HepG2 (cell line): ENCODE measurements at regions not wholly inside any gene's neighbourhood (a gene's known extent, or its start where the extent isn't known, plus 50 kb on each side); places are given as distances from the start of the nearest gene placed in this dataset.

Experiments
- ATAC-seq: fragments of 200-7000 bp; cut with Tn5 transposase; 3 replicates; pipeline ENCODE4 v1.9.1; 2020; ENCODE audit warnings: mild to moderate bottlenecking, moderate library complexity
- BruUV-seq: library from RNA; stranded (reverse); fragments of 400-500 nt; replicated peaks from 2 replicates; lab custom pipeline; 2021; lab: Mats Ljungman, UMichigan
- CTCF ChIA-PET: fragments of 300-600 bp; formaldehyde crosslinking; extraction: SDS; loops from one replicate; lab custom pipeline; 2021; ENCODE audit warnings: low total read pairs, inconsistent platforms, low intra/inter-chr PET ratio; lab: Yijun Ruan, JAX
- POLR2A ChIA-PET: fragments of 350-600 bp; sonication (Branson Sonifier 250); formaldehyde crosslinking; loops from one replicate; lab custom pipeline; 2020; ENCODE audit warnings: antibody characterized with exemption, inconsistent platforms; lab: Yijun Ruan, JAX
- DNase-seq: peaks from one replicate; pipeline ENCODE4 v3.0.0-alpha.2; 2015; ENCODE audit warnings: low spot score
- FAIRE-seq: peaks from 3 replicates; lab custom pipeline; 2011; peaks lifted over from hg19 to GRCh38; lab: Jason Lieb, UNC
- H2AFZ ChIP-seq: one replicate; pipeline ENCODE4 v1.6.1; 2011; ENCODE audit warnings: low read length, inconsistent platforms
- H3K27ac ChIP-seq: fragments of 300-600 bp; 3 replicates; pipeline ENCODE4 v1.8.0; 2011; ENCODE audit warnings: mixed run types, mild to moderate bottlenecking, mixed read lengths, low read length, inconsistent platforms; ENCODE audit not compliant: insufficient read depth; ENCODE audit errors: extremely low read length
- H3K27me3 ChIP-seq, 2 experiments: fragments of 200-600 bp in 1 of 2; 2 replicates in 1 of 2; 3 replicates in 1 of 2; pipeline versions ENCODE4 v1.6.0 to v1.8.0; 2011; ENCODE audit warnings: low read length in 2 of 2, mild to moderate bottlenecking in 2 of 2, moderate library complexity in 2 of 2, inconsistent platforms in 1 of 2; ENCODE audit not compliant: insufficient read depth in 2 of 2, control insufficient read depth in 1 of 2
- H3K36me3 ChIP-seq, 2 experiments: fragments of 200-600 bp in 1 of 2; replicated peaks in 1 of 2; 2 replicates in 1 of 2; 3 replicates in 1 of 2; pipeline versions ENCODE4 v1.5.1 to v1.8.0; 2011; ENCODE audit warnings: low read length in 2 of 2, inconsistent platforms in 1 of 2; ENCODE audit not compliant: insufficient read depth in 2 of 2, control insufficient read depth in 1 of 2
- H3K4me1 ChIP-seq: 2 replicates; pipeline ENCODE4 v1.5.1; 2012; ENCODE audit warnings: low read length, inconsistent platforms; ENCODE audit not compliant: insufficient read depth
- H3K4me2 ChIP-seq: 2 replicates; pipeline ENCODE4 v1.6.0; 2011; ENCODE audit warnings: low read depth, low read length, inconsistent platforms
- H3K4me3 ChIP-seq, 3 experiments: fragments of 200-600 bp in 1 of 3; sonication (generic), shearing (Covaris generic) in 1 of 3; replicated peaks in 1 of 3; 2 replicates each; pipeline ENCODE4 v1.5.1; 2011 to 2016; ENCODE audit warnings: low read length in 3 of 3, inconsistent platforms in 2 of 3, low read depth in 2 of 3, mild to moderate bottlenecking in 2 of 3, control low read depth in 1 of 3, mixed read lengths in 1 of 3; ENCODE audit not compliant: insufficient read depth in 1 of 3
- H3K79me2 ChIP-seq: one replicate; pipeline ENCODE4 v1.6.1; 2011; ENCODE audit warnings: low read length, inconsistent platforms; ENCODE audit not compliant: insufficient read depth
- H3K9ac ChIP-seq: 2 replicates; pipeline ENCODE4 v1.6.0; 2011; ENCODE audit warnings: mild to moderate bottlenecking, low read depth, low read length, inconsistent platforms; ENCODE audit not compliant: insufficient read depth
- H3K9me3 ChIP-seq: 2 replicates; pipeline ENCODE4 v1.5.1; 2012; ENCODE audit warnings: mild to moderate bottlenecking, low read length
- H4K20me1 ChIP-seq: 2 replicates; pipeline ENCODE4 v1.6.0; 2011; ENCODE audit warnings: inconsistent platforms, mild to moderate bottlenecking, low read length, moderate library complexity; ENCODE audit not compliant: insufficient read depth
- MIER3 ChIP-seq: IDR thresholded peaks from 2 replicates; pipeline ENCODE4 v1.6.1; 2016; ENCODE audit warnings: missing compliant biosample characterization, borderline replicate concordance
- ZNF292 ChIP-seq: sonication (generic); formaldehyde crosslinking; IDR thresholded peaks from 2 replicates; pipeline ENCODE4 v1.8.1; 2022; ENCODE audit warnings: mild to moderate bottlenecking, low read depth, missing genetic modification reagents, borderline replicate concordance
- ZNF326 ChIP-seq: sonication (generic); formaldehyde crosslinking; IDR thresholded peaks from 2 replicates; pipeline ENCODE4 v1.4.0; 2020; ENCODE audit warnings: missing genetic modification reagents, borderline replicate concordance
- ZNF558 ChIP-seq: sonication (generic); formaldehyde crosslinking; IDR thresholded peaks from 2 replicates; pipeline ENCODE4 v1.9.0; 2022; ENCODE audit warnings: mild to moderate bottlenecking, missing genetic modification reagents, borderline replicate concordance
- ZNF850 ChIP-seq: sonication (generic); formaldehyde crosslinking; conservative IDR thresholded peaks from 2 replicates; pipeline ENCODE4 v1.9.0; 2021; ENCODE audit warnings: mild to moderate bottlenecking, missing genetic modification reagents
- WGBS: methylation state at CpG from one replicate; pipeline ENCODE4 v1.1.6; 2017; ENCODE audit warnings: low lambda C conversion rate; 5-methylcytosine and 5-hydroxymethylcytosine counted together
- in situ Hi-C: cut with HindIII; loops from 2 replicates; pipeline ENCODE4 v1.10.0; 2017; ENCODE audit warnings: low pct_unique_long_range_greater_than_20kb; ENCODE audit not compliant: extremely low pct_ligation_motif_present
- intact Hi-C: fragments of 100-400 bp; cut with micrococcal nuclease; formaldehyde crosslinking; loops from one replicate; pipeline ENCODE4 v1.10.0; 2022; ENCODE audit not compliant: unreplicated experiment
- TF ChIP-seq, protein P1 (sequence below): sonication (generic); formaldehyde crosslinking; IDR thresholded peaks from 2 replicates; pipeline ENCODE4 v1.5.1; 2020; ENCODE audit warnings: missing genetic modification reagents, mild to moderate bottlenecking, borderline replicate concordance
- TF ChIP-seq, protein P2 (sequence below), 2 experiments: sonication (generic) in 1 of 2; formaldehyde crosslinking in 1 of 2; IDR thresholded peaks; 2 replicates each; pipeline versions ENCODE4 v1.6.1 to v1.9.0; 2014 to 2022; ENCODE audit warnings: antibody characterized with exemption in 1 of 2, borderline replicate concordance in 1 of 2, inconsistent platforms in 1 of 2, low read depth in 1 of 2, missing genetic modification reagents in 1 of 2

DNA sequence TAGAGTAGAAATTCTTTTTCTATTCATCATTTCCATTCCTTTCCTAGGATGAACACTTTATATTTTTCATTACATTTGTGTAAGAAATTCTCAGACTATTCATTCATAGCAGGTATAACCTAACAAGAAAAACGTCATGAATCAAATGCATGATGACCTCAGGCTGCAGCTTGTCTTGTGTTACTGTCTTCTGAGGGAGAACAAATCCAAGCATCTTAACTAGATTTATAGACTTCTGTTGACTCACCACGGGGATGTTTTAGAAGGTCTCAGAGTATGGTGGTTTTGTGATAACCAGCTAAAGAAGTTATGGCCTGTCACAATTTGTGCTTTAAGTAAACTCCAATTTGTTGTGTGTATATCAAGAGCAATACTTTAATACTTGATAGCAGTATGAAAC lies 102.7 kb downstream of the ANKRD7 start:
- Histone ChIP-seq H3K27ac (no peak overlapping the region), H3K9me3 (no peaks in the 10 kb centered on the region), H3K4me3 (no peak overlapping the region), H4K20me1 (no peaks in the 10 kb centered on the region), H2AFZ (no peak overlapping the region), H3K4me2 (no peak overlapping the region), H3K36me3 (no peaks in the 10 kb centered on the region), H3K79me2 (no peaks in the 10 kb centered on the region), H3K9ac (no peak overlapping the region), H3K4me1 (no peaks in the 10 kb centered on the region), H3K27me3 (no peaks in the 10 kb centered on the region)
- FAIRE-seq (no peak), DNase-seq (no peak), ATAC-seq (no peak)
- BruUV-seq, result no TSS peak
- POLR2A ChIA-PET, result no interaction called here
- intact Hi-C loops (no loop called here), in situ Hi-C loops (no loop called here)
- TF ChIP-seq ZNF558 (CRISPR knock-in tag), result no peak
- TF ChIP-seq, protein P1, sequence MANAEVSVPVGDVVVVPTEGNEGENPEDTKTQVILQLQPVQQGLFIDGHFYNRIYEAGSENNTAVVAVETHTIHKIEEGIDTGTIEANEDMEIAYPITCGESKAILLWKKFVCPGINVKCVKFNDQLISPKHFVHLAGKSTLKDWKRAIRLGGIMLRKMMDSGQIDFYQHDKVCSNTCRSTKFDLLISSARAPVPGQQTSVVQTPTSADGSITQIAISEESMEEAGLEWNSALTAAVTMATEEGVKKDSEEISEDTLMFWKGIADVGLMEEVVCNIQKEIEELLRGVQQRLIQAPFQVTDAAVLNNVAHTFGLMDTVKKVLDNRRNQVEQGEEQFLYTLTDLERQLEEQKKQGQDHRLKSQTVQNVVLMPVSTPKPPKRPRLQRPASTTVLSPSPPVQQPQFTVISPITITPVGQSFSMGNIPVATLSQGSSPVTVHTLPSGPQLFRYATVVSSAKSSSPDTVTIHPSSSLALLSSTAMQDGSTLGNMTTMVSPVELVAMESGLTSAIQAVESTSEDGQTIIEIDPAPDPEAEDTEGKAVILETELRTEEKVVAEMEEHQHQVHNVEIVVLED, result no peak
- TF ChIP-seq ZNF292, result no peak
- TF ChIP-seq ZNF326 (CRISPR knock-in tag), result no peak
- no peak for TF ChIP-seq ZNF850 (CRISPR knock-in tag)
- TF ChIP-seq MIER3 (CRISPR knock-in tag), result no peak
- CTCF ChIA-PET, result no interaction called here
- WGBS, result 0% methylated on average over 2 of the region's 2 CpGs

DNA sequence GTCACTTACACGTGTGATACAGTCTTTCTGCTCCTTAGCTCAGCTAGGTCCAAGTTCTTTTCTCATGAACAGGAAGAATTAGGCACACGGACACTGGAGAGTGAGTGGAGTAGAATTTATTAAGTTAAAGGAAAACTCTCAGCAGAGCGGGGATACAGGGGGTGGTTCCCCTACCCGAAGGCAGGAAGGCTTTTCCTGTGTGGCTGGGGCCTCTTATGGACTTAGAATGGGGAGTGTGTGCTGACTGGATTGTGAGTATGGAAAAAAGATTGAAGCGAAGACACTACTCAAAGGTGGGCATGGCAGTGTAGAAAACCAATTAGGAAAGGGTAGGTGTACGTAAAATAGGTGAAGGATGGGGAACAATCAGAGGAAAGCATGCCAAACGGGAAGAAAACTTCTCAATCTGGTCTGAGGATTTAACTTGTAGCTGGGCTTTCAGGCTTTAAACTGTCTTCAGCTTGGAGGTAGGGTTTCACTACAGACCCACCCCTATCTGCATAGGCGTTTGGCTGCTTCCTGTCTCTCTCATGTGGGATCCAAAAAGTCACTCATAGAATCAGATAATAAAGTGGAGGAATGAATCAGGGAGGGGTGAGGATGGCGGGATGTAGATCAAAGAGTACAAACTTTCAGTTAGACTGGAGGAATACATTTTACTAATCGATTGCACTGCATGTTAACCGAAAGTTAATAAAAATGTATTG lies 104.2 kb downstream of the ANKRD7 start:
- no peak for DNase-seq
- H3K9ac ChIP-seq, result no peak overlapping the region
- ChIA-PET CTCF (no interaction called here), POLR2A (no interaction called here)
- no peaks in the 10 kb centered on the region for H3K79me2 ChIP-seq
- H3K4me2 ChIP-seq, result no peak overlapping the region
- no peak for FAIRE-seq
- no TSS peak for BruUV-seq
- H4K20me1 ChIP-seq, result no peaks in the 10 kb centered on the region
- H3K4me3 ChIP-seq, result no peak overlapping the region
- in situ Hi-C loops, result no loop called here
- no peaks in the 10 kb centered on the region for H3K4me1 ChIP-seq
- H3K27ac ChIP-seq, result no peak overlapping the region
- intact Hi-C loops, result no loop called here
- H3K36me3 ChIP-seq, result no peaks in the 10 kb centered on the region
- no peak overlapping the region for H2AFZ ChIP-seq
- H3K27me3 ChIP-seq, result no peaks in the 10 kb centered on the region
- 9% methylated on average over 11 of the region's 11 CpGs for WGBS
- H3K9me3 ChIP-seq, result no peaks in the 10 kb centered on the region
- no peak for ATAC-seq
- TF ChIP-seq, protein P2, sequence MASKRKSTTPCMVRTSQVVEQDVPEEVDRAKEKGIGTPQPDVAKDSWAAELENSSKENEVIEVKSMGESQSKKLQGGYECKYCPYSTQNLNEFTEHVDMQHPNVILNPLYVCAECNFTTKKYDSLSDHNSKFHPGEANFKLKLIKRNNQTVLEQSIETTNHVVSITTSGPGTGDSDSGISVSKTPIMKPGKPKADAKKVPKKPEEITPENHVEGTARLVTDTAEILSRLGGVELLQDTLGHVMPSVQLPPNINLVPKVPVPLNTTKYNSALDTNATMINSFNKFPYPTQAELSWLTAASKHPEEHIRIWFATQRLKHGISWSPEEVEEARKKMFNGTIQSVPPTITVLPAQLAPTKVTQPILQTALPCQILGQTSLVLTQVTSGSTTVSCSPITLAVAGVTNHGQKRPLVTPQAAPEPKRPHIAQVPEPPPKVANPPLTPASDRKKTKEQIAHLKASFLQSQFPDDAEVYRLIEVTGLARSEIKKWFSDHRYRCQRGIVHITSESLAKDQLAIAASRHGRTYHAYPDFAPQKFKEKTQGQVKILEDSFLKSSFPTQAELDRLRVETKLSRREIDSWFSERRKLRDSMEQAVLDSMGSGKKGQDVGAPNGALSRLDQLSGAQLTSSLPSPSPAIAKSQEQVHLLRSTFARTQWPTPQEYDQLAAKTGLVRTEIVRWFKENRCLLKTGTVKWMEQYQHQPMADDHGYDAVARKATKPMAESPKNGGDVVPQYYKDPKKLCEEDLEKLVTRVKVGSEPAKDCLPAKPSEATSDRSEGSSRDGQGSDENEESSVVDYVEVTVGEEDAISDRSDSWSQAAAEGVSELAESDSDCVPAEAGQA (IDR thresholded peaks at IDR 0.05; ENCODE audit: low read depth), result no peak
- TF ChIP-seq, protein P2 (CRISPR knock-in tag; IDR thresholded peaks at IDR 0.05; ENCODE audit: borderline replicate concordance), result no peak
